Peyer's patch (tissue), 4 donors: ENCODE measurements at regions not wholly inside any gene's neighbourhood (a gene's known extent, or its start where the extent isn't known, plus 50 kb on each side); places are given as distances from the start of the nearest gene placed in this dataset.

Experiments
- POLR2A ChIP-seq, 2 donors: fragments of 450-650 bp; IDR thresholded peaks; one replicate each; pipeline ENCODE4 v1.5.1; 2017; ENCODE audit warnings: antibody characterized with exemption in 2 of 2, mild to moderate bottlenecking in 2 of 2, moderate library complexity in 2 of 2
- TF ChIP-seq, protein P1 (sequence below), 6 experiments: fragments of 450-650 bp in 4 of 6; fragments of 200-600 bp in 2 of 6; sonication (generic) in 1 of 6; IDR thresholded peaks; one replicate each; pipeline ENCODE4 v1.5.1; 2017 to 2019; ENCODE audit warnings: antibody characterized with exemption in 6 of 6, mild to moderate bottlenecking in 3 of 6, moderate library complexity in 1 of 6

DNA sequence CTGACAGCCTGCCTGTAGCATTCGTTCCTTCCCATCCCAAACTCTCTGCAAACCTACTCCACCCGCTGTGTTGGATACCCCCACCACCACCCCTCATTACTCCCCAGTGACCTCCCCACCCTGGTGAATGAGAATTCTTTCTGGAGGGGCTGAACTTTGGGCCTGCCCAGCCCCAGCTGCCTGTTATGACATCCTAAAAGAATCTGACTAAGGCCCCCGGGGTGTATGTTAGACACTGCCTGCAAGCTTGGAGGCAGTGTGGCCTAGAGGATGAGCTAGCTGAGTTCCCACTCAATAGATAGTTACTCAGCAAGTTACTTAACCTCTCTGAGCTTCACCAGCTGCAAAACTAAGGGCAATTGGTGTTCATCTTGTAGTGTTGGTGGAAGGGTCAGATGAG is 110.2 kb upstream of the FGGY start:
- TF ChIP-seq, protein P1, sequence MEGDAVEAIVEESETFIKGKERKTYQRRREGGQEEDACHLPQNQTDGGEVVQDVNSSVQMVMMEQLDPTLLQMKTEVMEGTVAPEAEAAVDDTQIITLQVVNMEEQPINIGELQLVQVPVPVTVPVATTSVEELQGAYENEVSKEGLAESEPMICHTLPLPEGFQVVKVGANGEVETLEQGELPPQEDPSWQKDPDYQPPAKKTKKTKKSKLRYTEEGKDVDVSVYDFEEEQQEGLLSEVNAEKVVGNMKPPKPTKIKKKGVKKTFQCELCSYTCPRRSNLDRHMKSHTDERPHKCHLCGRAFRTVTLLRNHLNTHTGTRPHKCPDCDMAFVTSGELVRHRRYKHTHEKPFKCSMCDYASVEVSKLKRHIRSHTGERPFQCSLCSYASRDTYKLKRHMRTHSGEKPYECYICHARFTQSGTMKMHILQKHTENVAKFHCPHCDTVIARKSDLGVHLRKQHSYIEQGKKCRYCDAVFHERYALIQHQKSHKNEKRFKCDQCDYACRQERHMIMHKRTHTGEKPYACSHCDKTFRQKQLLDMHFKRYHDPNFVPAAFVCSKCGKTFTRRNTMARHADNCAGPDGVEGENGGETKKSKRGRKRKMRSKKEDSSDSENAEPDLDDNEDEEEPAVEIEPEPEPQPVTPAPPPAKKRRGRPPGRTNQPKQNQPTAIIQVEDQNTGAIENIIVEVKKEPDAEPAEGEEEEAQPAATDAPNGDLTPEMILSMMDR (IDR thresholded peaks at IDR 0.05), result no peak
- TF ChIP-seq POLR2A (IDR thresholded peaks at IDR 0.05), result no peak
